ENCODE measurements at regions not wholly inside any gene's neighbourhood (a gene's known extent, or its start where the extent isn't known, plus 50 kb on each side); places are given as distances from the start of the nearest gene placed in this dataset.

DNA sequence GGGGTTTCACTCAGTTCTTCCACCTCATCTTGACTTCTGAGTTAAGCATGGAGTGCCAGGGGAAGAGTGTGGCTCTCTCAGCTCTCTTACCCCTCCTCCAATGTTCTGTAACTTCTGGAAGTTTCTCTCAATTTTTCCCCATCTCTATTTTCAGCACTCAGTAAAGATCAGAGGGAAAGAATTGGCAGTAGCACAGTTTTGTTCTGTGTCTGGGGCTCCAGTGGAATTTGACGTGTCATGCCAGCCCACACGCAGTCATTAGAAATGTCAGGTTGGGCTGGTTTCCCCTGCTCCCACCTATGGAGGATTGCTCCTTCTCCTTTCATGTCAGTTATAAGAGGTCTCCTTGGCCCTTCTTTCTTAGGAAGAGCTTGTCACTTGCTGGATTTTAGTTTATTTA is 104.6 kb upstream of the COL3A1 start:
- no peak for TF ChIP-seq CTCF (IDR thresholded peaks at IDR 0.05; ENCODE audit: insufficient read depth, low read length, poor library complexity, severe bottlenecking)
- no peak for TF ChIP-seq EZH2phosphoT487 (conservative IDR thresholded peaks at IDR 0.05; ENCODE audit: low read length)

Data from SU-DHL-6 (cell line).